IMR-90 (cell line): ENCODE measurements at regions not wholly inside any gene's neighbourhood (a gene's known extent, or its start where the extent isn't known, plus 50 kb on each side); places are given as distances from the start of the nearest gene placed in this dataset.

Experiments
- ATAC-seq: fragments of 200-7000 bp; cut with Tn5 transposase; 2 replicates; pipeline ENCODE4 v1.9.1; 2020; ENCODE audit warnings: low read depth, mild to moderate bottlenecking, moderate library complexity
- BruUV-seq: library from RNA; stranded (reverse); fragments of 400-500 nt; replicated peaks from 2 replicates; lab custom pipeline; 2021; lab: Mats Ljungman, UMichigan
- CTCF ChIA-PET: fragments of 300-600 bp; formaldehyde crosslinking; extraction: SDS; loops from one replicate; lab custom pipeline; 2021; ENCODE audit warnings: antibody characterized with exemption; lab: Yijun Ruan, JAX
- POLR2A ChIA-PET: fragments of 300-600 bp; sonication (Branson Sonifier 250); formaldehyde crosslinking; loops from one replicate; lab custom pipeline; 2022; ENCODE audit warnings: antibody characterized with exemption; ENCODE audit not compliant: unreplicated experiment; lab: Charles Lee
- DNase-seq: peaks from one replicate; pipeline ENCODE4 v3.0.0; 2013
- H2AFZ ChIP-seq: replicated peaks from 2 replicates; pipeline ENCODE3; 2013; ENCODE audit warnings: low read length, mild to moderate bottlenecking; ENCODE audit not compliant: poor library complexity
- H2AK5ac ChIP-seq: 2 replicates; pipeline ENCODE4 v1.6.1; 2013; ENCODE audit warnings: low read depth, low read length, inconsistent platforms
- H2AK9ac ChIP-seq: replicated peaks from 2 replicates; pipeline ENCODE3; 2013; ENCODE audit warnings: mild to moderate bottlenecking, low read depth, low read length, moderate library complexity; ENCODE audit not compliant: poor library complexity
- H2BK120ac ChIP-seq: 2 replicates; pipeline ENCODE4 v1.6.1; 2013; ENCODE audit warnings: low read depth, low read length, inconsistent platforms
- H2BK15ac ChIP-seq: 3 replicates; pipeline ENCODE4 v1.6.1; 2013; ENCODE audit warnings: low read depth, low read length, inconsistent platforms
- H2BK20ac ChIP-seq: 2 replicates; pipeline ENCODE4 v1.6.1; 2013; ENCODE audit warnings: low read depth, mild to moderate bottlenecking, inconsistent platforms, low read length, moderate library complexity
- H2BK5ac ChIP-seq: 2 replicates; pipeline ENCODE4 v1.6.1; 2013; ENCODE audit warnings: mild to moderate bottlenecking, low read depth, low read length, inconsistent platforms; ENCODE audit not compliant: poor library complexity, severe bottlenecking
- H3K14ac ChIP-seq: replicated peaks from 2 replicates; pipeline ENCODE4 v1.6.1; 2013; ENCODE audit warnings: low read depth, low read length, inconsistent platforms
- H3K18ac ChIP-seq: 2 replicates; pipeline ENCODE4 v1.6.1; 2013; ENCODE audit warnings: low read depth, low read length, control low read depth
- H3K23ac ChIP-seq: 2 replicates; pipeline ENCODE4 v1.6.1; 2013; ENCODE audit warnings: low read depth, low read length, inconsistent platforms
- H3K27ac ChIP-seq: 2 replicates; pipeline ENCODE4 v1.5.1; 2013; ENCODE audit warnings: mild to moderate bottlenecking, control low read depth, low read length; ENCODE audit not compliant: insufficient read depth
- H3K27me3 ChIP-seq: 2 replicates; pipeline ENCODE4 v1.6.1; 2013; ENCODE audit warnings: low read length; ENCODE audit not compliant: control insufficient read depth, insufficient read depth
- H3K36me3 ChIP-seq: 2 replicates; pipeline ENCODE4 v1.6.1; 2013; ENCODE audit warnings: low read length, mixed read lengths; ENCODE audit not compliant: control insufficient read depth, insufficient read depth
- H3K4ac ChIP-seq: 2 replicates; pipeline ENCODE4 v1.6.1; 2013; ENCODE audit warnings: low read depth, low read length, inconsistent platforms
- H3K4me1 ChIP-seq: 2 replicates; pipeline ENCODE4 v1.6.1; 2013; ENCODE audit warnings: low read length, mixed read lengths; ENCODE audit not compliant: control insufficient read depth, insufficient read depth
- H3K4me2 ChIP-seq: 2 replicates; pipeline ENCODE4 v1.6.1; 2013; ENCODE audit warnings: low read depth, mild to moderate bottlenecking, control low read depth, low read length, moderate library complexity
- H3K4me3 ChIP-seq: 2 replicates; pipeline ENCODE4 v1.5.1; 2013; ENCODE audit warnings: low read depth, mild to moderate bottlenecking, control low read depth, low read length, moderate library complexity; ENCODE audit not compliant: insufficient read depth
- H3K56ac ChIP-seq: 2 replicates; pipeline ENCODE4 v1.6.1; 2013; ENCODE audit warnings: low read length, inconsistent platforms; ENCODE audit not compliant: insufficient read depth; ENCODE audit errors: extremely low read depth
- H3K79me1 ChIP-seq, 2 experiments: 2 replicates each; pipeline ENCODE4 v1.6.1; 2013; ENCODE audit warnings: low read length in 2 of 2, inconsistent platforms in 1 of 2, low read depth in 1 of 2
- H3K9ac ChIP-seq: 2 replicates; pipeline ENCODE4 v1.6.1; 2013; ENCODE audit warnings: low read depth, low read length, control low read depth
- H3K9me1 ChIP-seq: 2 replicates; pipeline ENCODE4 v1.6.1; 2013; ENCODE audit warnings: low read length, inconsistent platforms; ENCODE audit not compliant: insufficient read depth
- H3K9me3 ChIP-seq: 2 replicates; pipeline ENCODE4 v1.6.1; 2013; ENCODE audit warnings: low read length; ENCODE audit not compliant: control insufficient read depth, insufficient read depth
- H4K20me1 ChIP-seq: 2 replicates; pipeline ENCODE4 v1.6.1; 2013; ENCODE audit warnings: low read length, inconsistent platforms; ENCODE audit not compliant: insufficient read depth
- H4K5ac ChIP-seq: 2 replicates; pipeline ENCODE4 v1.6.1; 2013; ENCODE audit warnings: mild to moderate bottlenecking, low read depth, low read length, control low read depth
- H4K8ac ChIP-seq, 2 experiments: 2 replicates each; pipeline ENCODE4 v1.6.1; 2013; ENCODE audit warnings: low read depth in 2 of 2, low read length in 2 of 2, control low read depth in 1 of 2, inconsistent platforms in 1 of 2
- H4K91ac ChIP-seq: 2 replicates; pipeline ENCODE4 v1.6.1; 2013; ENCODE audit warnings: low read depth, low read length, inconsistent platforms; ENCODE audit not compliant: insufficient read depth
- BHLHE40 ChIP-seq: fragments of 150-350 bp; IDR thresholded peaks from 2 replicates; pipeline ENCODE4 v1.6.1; 2016; ENCODE audit warnings: mild to moderate bottlenecking, low read depth, low read length
- CEBPB ChIP-seq: IDR thresholded peaks from 2 replicates; pipeline ENCODE4 v1.6.1; 2012; ENCODE audit warnings: low read depth, low read length, improper control_type of control experiment
- CHD1 ChIP-seq: IDR thresholded peaks from 2 replicates; pipeline ENCODE4 v1.6.1; 2012; ENCODE audit warnings: low read depth, low read length, improper control_type of control experiment
- FOS ChIP-seq: fragments of 150-350 bp; IDR thresholded peaks from 2 replicates; pipeline ENCODE4 v1.6.1; 2016; ENCODE audit warnings: low read depth, low read length
- MAFK ChIP-seq: IDR thresholded peaks from 2 replicates; pipeline ENCODE4 v1.6.1; 2012; ENCODE audit warnings: low read depth, low read length, improper control_type of control experiment
- MAZ ChIP-seq: IDR thresholded peaks from 2 replicates; pipeline ENCODE4 v1.6.1; 2012; ENCODE audit warnings: low read depth, mild to moderate bottlenecking, low read length, improper control_type of control experiment, moderate library complexity, borderline replicate concordance
- MXI1 ChIP-seq: IDR thresholded peaks from 2 replicates; pipeline ENCODE4 v1.6.1; 2012; ENCODE audit warnings: low read depth, mild to moderate bottlenecking, low read length, moderate library complexity, borderline replicate concordance
- NFE2L2 ChIP-seq: fragments of 150-350 bp; IDR thresholded peaks from 2 replicates; pipeline ENCODE4 v1.6.1; 2016; ENCODE audit warnings: low read depth, mild to moderate bottlenecking, low read length
- RAD21 ChIP-seq: IDR thresholded peaks from 2 replicates; pipeline ENCODE4 v1.6.1; 2012; ENCODE audit warnings: low read length, improper control_type of control experiment
- SMC3 ChIP-seq: fragments of 150-350 bp; IDR thresholded peaks from 2 replicates; pipeline ENCODE4 v1.6.1; 2016; ENCODE audit warnings: low read depth, mild to moderate bottlenecking, antibody characterized with exemption, low read length, moderate library complexity
- WGBS, 2 experiments: methylation state at CpG; one replicate each; pipeline versions ENCODE4 v1.1.5 to v1.1.7; 2013; ENCODE audit warnings: missing lambda C conversion rate in 2 of 2; ENCODE audit not compliant: insufficient read length in 1 of 2; ENCODE audit errors: extremely low coverage in 2 of 2; 5-methylcytosine and 5-hydroxymethylcytosine counted together
- dilution Hi-C: fragments of 300-500 bp; cut with HindIII; formaldehyde crosslinking; loops from one replicate; pipeline ENCODE4 v1.14.3; 2018; ENCODE audit warnings: low sequenced_read_pairs; ENCODE audit not compliant: unreplicated experiment
- in situ Hi-C: fragments of 300-500 bp; cut with MboI; formaldehyde crosslinking; loops from 3 replicates; pipeline ENCODE4 v1.14.3; 2019; ENCODE audit warnings: low sequenced_read_pairs, inconsistent platforms, mixed read lengths
- intact Hi-C: fragments of 100-400 bp; cut with micrococcal nuclease; formaldehyde crosslinking; loops from 2 replicates; pipeline ENCODE4 v1.10.0; 2022
- TF ChIP-seq, protein P1 (sequence below): conservative IDR thresholded peaks from 2 replicates; pipeline ENCODE4 v1.5.1; 2012; ENCODE audit warnings: mild to moderate bottlenecking, low read depth, low read length, improper control_type of control experiment
- TF ChIP-seq, protein P2 (sequence below): fragments of 150-350 bp; IDR thresholded peaks from 2 replicates; pipeline ENCODE4 v1.6.1; 2017; ENCODE audit warnings: mild to moderate bottlenecking, antibody characterized with exemption, low read length, low read depth

DNA sequence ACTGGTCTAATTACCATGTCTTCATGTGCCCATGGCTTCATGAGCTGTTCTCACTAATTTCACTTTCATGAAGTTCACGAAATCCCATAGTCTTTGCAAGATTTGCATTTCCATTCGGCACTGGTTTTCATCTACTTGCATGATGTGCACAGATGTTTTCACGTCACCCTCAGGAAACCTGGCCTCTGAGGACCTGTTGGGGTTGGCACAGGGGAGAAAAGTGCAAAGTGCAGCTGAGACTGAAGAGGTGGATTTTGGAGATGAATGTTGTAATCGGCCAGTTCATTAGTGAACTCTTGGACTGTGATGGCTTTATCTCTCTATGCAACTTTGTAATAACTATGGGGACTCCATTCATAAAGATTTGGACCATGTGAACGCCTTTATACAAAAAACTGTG is 80.2 kb upstream of the SULF2 start:
- Histone ChIP-seq H2BK5ac (no peak overlapping the region), H4K5ac (no peak overlapping the region), H3K79me1 (no peaks in the 10 kb centered on the region), H4K91ac (no peak overlapping the region), H3K9ac (no peak overlapping the region), H3K4me2 (no peak overlapping the region), H3K9me3 (0 out of 2 replicates have a peak, but pooled peaks cover 1% of the 10 kb centered on the region), H3K27me3 (peaks cover 2% of the 10 kb centered on the region; the same call in 1 of the 2 replicates), H2AFZ (no peak overlapping the region), H2BK20ac (no peak overlapping the region), H3K9me1 (no peaks in the 10 kb centered on the region), H3K23ac (no peak overlapping the region), H2AK9ac (no peak overlapping the region), H3K4me1 (no peaks in the 10 kb centered on the region), H2BK15ac (no peak overlapping the region), H4K20me1 (no peaks in the 10 kb centered on the region), H3K56ac (no peak overlapping the region), H4K8ac (no peak overlapping the region), H3K4me3 (no peak overlapping the region), H2BK120ac (no peak overlapping the region), H3K36me3 (no peaks in the 10 kb centered on the region), H3K14ac (no peak overlapping the region), H3K18ac (no peak overlapping the region), H3K4ac (no peak overlapping the region), H2AK5ac (no peak overlapping the region), H3K27ac (no peak overlapping the region)
- intact Hi-C loops (no loop called here), dilution Hi-C loops (no loop called here), in situ Hi-C loops (no loop called here)
- 60% methylated on average over 1 of the region's 5 CpGs; no CpG with 5 or more reads in 1 of the 2 experiments for WGBS, 2 experiments
- TF ChIP-seq MAZ (no peak), CEBPB (no peak), BHLHE40 (no peak), SMC3 (no peak), FOS (no peak), MAFK (no peak), NFE2L2 (no peak), RAD21 (no peak), MXI1 (no peak), CHD1 (no peak)
- TF ChIP-seq, protein P1, sequence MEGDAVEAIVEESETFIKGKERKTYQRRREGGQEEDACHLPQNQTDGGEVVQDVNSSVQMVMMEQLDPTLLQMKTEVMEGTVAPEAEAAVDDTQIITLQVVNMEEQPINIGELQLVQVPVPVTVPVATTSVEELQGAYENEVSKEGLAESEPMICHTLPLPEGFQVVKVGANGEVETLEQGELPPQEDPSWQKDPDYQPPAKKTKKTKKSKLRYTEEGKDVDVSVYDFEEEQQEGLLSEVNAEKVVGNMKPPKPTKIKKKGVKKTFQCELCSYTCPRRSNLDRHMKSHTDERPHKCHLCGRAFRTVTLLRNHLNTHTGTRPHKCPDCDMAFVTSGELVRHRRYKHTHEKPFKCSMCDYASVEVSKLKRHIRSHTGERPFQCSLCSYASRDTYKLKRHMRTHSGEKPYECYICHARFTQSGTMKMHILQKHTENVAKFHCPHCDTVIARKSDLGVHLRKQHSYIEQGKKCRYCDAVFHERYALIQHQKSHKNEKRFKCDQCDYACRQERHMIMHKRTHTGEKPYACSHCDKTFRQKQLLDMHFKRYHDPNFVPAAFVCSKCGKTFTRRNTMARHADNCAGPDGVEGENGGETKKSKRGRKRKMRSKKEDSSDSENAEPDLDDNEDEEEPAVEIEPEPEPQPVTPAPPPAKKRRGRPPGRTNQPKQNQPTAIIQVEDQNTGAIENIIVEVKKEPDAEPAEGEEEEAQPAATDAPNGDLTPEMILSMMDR, result no peak
- TF ChIP-seq, protein P2, sequence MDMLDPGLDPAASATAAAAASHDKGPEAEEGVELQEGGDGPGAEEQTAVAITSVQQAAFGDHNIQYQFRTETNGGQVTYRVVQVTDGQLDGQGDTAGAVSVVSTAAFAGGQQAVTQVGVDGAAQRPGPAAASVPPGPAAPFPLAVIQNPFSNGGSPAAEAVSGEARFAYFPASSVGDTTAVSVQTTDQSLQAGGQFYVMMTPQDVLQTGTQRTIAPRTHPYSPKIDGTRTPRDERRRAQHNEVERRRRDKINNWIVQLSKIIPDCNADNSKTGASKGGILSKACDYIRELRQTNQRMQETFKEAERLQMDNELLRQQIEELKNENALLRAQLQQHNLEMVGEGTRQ, result no peak
- ATAC-seq, result no peak
- CTCF ChIA-PET, result no interaction called here
- POLR2A ChIA-PET, result no interaction called here
- BruUV-seq, result no TSS peak
- DNase-seq, result no peak
